ENCODE measurements at regions not wholly inside any gene's neighbourhood (a gene's known extent, or its start where the extent isn't known, plus 50 kb on each side); places are given as distances from the start of the nearest gene placed in this dataset.

GRCh38 chr6:109297406-109298110 is 84.7 kb downstream of the CD164 start:
- TF ChIP-seq RCOR1 (IDR thresholded peaks at IDR 0.05; ENCODE audit: low read depth, low read length) (no peak), CTCF (IDR thresholded peaks at IDR 0.05) (no peak), BHLHE40 (IDR thresholded peaks at IDR 0.05; ENCODE audit: low read depth, low read length) (no peak), HOXB13 (CRISPR knock-in tag; IDR thresholded peaks at IDR 0.05; ENCODE audit: low read depth) (no peak), ZC3H11A (IDR thresholded peaks at IDR 0.05) (no peak), NPAS2 (CRISPR knock-in tag; IDR thresholded peaks at IDR 0.05; ENCODE audit: borderline replicate concordance) (no peak)

Measured in A549 (cell line).